Fibroblast of skin of scalp (primary cell): ENCODE measurements at regions not wholly inside any gene's neighbourhood (a gene's known extent, or its start where the extent isn't known, plus 50 kb on each side); places are given as distances from the start of the nearest gene placed in this dataset.
A peak's percentile ranks its signal among the peaks of the same experiment; 100 is the strongest.

ENCODE experiments used
- DNase-seq: peaks from one replicate; pipeline ENCODE4 v3.0.0-alpha.2; 2013

DNA sequence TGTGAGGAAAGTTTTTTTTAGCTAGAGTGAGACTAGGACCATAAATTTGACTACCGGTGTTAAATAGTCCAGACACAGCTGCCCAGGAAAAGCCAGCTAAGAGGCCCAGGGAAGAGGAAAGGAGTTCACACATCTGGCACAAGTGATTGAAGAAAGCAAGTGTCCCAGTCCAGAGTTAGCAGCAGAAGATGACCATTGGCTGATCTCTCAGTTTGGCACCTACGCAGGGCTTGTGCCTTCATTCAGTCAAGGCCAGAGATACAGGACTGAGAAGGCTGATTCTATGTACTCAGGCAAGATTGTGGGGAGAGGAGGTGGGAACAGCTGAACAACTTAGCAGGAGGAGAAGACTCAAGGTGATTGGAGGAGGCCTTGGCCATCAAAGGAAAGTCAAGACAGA lies 575.0 kb upstream of the KLF12 start:
- no peak for DNase-seq

DNA sequence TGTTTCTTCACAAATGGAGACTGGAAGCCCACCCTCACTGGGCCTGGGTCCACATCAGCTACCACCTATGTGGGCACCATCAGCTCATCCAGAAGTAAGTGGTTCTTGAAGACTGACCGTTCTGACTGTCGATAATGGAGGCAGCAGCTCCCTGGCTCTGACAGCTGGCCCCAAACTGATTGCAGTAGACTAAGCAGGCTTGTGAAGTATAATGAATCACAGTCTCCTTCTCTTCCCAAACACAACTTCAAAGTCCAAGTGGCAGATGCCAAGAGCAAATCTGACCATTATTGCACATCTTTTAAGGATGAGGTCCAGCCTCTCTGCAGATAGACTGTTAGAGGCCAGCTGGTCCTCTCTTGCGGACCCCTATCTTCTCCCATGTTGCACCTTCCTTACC lies 574.4 kb upstream of the KLF12 start:
- no peak for DNase-seq

DNA sequence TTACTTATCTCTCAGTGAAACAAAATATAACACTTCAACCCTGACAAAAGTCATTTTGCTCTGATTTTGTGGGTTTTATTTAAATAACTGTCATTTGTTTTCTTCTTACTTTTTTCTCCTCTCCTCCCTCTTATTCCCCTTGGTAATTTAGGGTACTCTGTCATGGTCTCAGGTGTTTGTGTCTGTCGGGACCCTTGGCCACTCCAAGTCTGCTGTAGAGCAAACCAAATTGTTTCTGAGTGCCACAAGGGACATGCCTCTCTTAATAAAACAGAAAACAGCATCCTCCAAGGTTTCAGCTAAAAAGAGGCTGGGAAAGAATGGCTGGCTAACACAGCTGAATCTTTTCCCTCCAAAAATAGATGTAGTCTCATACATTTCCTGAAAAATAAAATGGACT lies 573.1 kb upstream of the KLF12 start:
- DNase-seq = no peak

DNA sequence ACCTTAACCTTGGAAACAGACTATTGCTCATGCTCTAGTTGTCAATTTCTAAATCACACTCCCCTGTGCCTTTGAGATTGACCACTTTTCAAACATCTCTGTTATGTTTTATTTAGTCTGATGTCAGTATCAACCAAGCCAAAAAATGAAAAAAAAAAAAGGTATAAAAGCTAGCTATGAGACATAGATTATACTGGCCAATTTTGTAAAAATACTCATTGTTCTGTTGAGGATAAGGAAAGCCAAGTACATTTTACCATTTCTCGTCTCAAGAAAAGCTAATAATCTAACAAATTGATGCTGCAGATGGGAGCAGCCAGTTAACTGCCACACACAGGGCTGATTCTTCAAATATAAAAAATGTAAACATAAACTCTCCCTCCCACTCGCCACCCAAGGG lies 572.6 kb upstream of the KLF12 start:
- DNase-seq = no peak

DNA sequence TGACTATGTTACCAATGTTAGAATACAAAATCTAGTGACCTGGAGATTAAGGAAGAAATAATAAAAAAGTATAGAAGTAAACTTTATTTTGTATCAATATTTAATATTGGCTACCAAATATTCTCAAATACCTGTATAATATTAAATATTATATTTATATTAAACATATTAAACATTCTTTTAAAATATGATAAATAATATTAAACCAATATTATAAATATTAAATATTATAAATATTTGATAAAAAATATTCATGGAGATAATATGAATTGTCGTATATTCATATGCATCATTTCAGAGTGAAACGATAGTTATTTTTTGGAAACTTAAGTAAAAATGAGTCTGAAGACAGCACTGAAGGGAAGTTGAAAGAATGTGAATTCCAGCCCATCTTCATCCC lies 571.2 kb upstream of the KLF12 start:
- no peak for DNase-seq

DNA sequence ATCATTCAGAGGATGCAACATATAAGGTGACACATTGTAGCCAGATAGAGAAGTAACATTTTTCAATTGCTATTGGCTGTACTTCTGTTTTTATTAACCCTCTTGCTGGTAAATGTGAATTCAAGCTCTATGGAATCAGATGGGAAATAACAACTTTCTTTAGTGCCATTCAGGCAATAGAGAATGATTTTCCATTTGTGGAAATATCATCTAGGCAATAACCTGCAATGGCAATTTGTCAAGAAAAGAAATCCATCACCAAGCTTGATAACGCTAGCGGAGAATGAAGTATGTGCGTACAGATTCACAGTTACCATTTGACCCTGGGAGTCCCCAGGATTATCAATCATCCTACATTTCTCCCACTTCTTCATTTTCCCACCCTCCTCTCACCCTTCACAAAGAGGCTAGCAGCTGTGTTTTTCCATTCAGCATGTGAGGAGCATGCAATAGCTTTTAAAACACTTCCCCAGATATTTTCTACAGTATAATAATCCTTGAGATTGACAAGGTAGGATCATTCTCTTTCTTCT lies 569.7 kb upstream of the KLF12 start:
- no peak for DNase-seq

DNA sequence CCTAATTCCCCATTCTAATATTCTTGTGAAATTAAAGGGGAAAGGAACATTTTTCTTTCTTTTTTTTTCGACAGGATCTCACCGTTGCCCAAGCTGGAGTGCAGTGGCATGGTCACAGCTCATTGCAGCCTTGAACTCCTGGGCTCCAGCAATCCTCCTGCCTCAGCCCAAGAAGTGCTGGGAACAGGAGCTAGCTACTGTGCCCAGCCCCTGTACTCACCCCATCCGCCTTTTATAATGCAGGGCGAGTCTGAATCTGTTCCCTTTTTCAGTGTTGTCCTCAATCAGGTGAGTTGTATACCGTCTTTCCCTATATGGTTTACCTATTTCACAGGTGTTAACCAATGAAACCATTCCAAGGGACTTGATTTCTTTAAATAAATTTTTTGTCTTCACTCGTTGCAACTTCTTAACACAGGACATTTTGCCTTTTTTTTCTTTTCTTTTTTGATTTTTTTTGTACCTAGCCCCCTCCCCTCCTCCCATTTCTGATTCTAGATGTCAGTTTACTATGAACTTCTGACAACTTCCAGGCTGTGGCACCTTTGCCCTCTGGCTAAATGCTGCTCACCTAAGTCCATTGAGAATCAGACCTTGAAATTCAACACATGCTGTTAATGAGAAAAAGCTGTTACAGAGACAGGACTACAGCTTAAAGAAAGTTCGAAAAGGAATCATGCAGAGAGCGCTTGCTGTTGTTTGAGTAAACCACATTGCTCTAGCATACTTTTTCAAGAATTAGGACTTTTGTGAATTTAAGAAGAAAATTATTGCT lies 562.1 kb upstream of the KLF12 start:
- DNase-seq = peak; percentile 11

DNA sequence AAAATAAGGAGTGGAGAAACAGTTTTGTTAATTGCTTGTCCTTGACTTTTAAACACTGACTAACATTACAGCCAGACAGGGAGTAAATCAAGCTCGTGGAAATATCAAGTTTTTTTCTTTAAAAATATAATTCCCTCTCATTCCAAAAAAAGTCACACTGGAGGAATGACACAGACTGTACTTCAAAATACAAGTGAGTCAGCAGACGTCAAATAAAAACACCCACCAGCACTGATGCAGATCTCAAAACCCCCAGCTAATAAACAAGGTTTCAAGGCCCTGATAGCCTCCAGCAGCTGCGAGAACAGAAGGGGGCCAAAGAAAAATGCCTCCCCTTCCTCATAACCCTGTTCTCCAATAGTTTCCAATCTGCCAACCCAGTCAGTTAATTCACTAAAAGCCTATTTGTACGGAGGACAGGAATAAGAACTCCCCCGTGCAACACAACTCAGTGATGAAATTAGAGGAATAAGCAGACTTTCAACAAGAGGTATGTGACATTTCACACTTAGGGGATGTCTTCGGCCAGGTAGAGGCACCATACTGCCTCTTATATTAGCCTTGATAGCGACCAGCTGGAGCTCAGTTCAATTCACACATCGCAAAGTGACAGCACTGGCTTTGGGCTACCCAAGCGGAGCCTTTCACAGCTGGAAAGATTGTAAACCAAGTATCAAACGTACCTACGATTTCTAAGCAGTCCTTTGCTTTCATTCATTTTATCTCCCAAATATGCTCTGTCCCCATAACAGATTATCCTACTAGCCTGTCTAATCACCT lies 561.0 kb upstream of the KLF12 start:
- DNase-seq = no peak

DNA sequence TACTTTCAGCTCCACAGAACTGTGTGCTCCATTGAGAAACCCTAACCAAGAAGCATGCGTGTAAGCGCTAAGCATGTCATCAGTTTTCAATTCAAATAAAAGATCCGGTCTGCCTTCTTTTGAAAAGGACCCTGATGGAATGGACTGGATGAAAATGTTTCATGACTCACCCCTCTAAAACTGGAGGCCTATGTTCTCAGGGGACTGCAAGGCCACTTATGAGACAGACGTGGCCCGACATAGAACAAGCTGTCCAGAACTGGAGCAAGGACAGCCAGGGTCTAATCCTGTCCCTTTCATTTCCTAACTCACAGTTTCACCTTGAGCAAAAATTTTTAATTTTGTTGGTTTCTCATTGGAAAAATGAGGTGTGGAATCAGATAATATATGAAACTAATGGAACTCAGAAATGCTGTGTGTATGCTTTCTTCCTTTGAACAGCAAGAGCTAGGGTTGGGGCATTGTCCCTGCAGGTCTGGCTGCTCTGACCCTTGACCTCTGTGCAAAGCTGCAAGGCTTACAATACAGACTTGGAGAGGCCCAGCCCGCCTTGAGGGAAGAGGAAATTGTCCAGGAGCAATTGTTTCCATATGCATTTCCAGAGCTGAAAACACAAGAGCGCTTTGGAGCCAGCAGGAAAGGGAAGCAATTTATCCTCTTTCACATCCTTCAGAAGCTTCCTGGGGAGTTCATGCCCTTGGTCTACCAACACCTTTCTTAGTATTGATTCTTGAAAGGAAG lies 553.4 kb upstream of the KLF12 start:
- peak; percentile 11 for DNase-seq

DNA sequence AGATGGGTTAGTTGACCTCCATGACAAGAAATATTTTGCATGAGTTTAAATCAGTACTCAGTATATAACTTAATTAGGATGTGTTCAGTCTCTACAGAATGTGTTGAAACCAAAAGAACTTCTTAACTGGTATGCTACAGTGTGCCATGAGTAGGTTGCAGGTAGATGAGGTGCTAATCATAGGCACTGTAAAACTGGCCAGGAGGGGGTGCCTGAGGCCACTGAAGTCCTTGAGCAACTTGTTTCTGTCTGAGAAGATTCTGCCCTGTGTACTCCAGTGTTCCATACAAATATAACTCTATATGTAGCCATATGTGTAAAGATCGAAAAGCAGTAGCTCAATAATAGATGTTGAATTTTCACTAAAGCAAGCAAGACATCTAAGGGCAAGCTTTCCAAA lies 549.2 kb upstream of the KLF12 start:
- no peak for DNase-seq

DNA sequence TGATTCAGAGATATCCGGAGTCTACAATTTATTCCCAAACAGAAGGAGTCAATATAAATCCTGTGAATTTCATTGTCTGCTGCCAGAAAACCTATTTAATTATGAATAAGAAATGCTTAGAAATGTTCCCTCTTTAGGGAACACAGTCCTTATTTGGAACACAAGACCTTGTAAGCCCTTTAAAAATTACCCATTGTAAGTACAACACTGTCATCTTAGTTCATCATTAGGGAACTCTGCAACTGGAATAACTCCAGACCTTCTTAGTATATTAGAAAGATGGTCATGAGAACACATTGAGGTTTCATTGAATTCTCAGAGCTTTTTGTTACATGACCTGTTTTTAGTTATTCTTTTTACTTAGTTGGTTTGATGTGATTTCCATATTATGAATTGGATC lies 548.5 kb upstream of the KLF12 start:
- DNase-seq = no peak

DNA sequence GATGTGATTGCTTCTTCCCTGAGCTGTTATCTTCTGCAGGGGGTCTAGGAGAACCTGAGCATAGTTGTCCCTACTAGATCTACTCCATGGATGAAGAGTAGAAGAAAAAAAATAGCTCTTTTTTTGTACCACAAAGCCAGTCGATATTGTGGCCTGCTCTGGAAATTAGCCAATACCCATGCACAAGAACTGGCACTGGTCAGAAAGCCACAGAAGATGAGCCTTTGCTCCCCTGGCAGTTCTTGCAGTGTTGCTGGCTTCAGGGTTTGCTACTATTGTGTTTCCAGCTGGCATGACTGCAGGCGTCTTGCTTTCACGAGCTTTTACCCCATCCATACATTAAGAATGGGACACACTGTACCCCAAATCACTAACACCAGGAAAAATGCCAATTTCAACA lies 547.7 kb upstream of the KLF12 start:
- no peak for DNase-seq

DNA sequence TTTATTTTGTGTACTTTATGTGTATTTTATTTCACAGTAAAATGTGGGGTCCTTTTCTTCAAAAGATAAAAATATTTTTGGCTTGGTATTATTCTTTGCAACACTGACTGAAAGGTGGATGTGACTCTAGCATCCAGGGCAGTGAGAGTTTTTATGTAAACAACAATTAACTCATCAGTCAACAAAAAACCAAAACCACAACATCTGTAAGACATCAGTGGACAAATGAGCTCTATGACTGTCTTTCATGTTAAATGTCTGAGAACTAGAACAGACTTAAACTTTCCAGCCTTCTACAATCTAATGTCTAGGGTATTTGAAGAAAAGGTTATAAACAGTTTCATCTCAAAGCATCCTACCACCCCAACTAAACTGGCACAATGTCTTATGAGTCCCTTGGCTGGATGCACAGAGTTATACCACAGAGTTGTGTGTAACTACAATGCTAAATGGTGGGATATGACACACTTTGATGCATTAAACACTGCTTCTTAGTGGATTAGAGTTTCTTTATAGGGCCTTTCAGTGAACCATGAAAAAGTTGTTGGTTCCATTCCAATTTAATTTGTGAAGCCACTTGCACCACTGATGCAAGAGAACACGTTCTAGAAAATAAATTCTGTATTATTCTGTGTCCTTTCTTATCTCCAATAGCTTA lies 544.2 kb upstream of the KLF12 start:
- no peak for DNase-seq

DNA sequence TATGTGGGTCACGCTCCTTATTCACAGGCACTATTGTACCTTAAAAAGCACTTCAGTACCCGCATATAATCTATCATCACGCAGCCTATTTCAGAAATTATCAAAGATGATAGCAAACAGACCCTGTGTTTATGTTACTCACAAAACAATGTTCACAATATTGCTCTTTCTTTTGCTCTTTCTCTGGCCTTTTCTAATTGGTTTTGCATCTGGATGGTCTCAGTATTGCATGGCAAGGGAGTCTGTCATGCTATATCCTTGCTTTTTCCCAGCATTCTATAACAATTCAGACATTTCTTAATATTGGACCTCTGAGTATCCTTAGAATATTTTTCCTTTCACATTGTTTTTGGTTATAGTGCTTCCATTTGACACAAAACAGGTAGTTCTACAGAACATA lies 541.8 kb upstream of the KLF12 start:
- DNase-seq = no peak

DNA sequence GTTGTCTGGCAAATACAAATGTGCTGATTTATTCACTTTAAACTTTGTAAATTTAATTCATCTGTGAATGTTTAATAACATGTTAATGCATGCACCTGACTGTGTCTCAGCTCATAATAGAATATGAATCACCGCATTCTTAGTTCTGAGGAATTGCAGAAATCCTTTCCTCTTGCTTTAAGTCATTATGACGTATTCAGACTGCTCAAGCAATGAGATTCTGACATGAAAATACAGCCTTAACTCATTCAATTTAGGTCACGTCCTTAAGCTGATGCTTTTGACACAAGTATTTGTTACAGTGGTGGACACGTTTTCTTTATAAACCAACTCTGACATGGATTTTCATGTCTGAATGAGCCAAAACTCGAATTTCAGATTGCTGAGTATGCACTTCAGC lies 541.0 kb upstream of the KLF12 start:
- peak; percentile 11 for DNase-seq

DNA sequence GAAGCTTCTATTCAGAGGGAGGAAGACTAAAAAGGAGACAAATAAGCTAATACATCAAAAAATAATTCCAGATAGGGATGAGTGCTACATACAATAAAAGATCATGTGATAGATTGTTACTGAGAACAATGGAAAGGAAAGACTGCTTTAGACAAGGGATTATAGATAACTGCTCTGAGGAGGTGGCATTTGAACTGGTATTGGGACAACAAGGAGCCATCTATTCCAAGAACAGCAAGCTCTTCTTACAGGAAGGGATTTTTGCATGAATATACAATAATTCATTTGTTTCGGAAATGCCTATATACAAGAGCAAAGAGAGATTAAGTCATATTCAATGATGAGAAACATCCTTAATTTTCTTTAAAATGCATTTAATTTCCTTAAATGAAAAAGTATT lies 540.5 kb upstream of the KLF12 start:
- no peak for DNase-seq

DNA sequence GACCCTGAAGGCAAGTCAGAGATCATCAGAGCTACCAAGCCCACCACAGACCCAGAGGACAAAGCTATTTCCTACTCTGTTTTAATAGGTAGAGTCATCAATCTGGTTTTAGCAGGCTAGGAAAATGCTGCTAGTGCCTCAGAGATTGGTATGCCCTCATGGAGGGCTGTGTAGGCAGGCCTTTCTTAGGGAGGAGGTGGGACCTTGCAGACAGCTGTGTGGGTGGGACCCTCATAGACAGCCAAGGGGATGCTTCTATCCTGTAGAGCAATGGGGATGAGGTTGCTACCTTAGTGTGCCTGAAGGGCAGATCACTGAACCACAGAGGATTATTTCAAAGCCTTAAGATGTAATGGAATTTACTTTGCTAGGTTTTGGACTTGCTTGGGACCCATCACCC lies 534.9 kb upstream of the KLF12 start:
- no peak for DNase-seq

DNA sequence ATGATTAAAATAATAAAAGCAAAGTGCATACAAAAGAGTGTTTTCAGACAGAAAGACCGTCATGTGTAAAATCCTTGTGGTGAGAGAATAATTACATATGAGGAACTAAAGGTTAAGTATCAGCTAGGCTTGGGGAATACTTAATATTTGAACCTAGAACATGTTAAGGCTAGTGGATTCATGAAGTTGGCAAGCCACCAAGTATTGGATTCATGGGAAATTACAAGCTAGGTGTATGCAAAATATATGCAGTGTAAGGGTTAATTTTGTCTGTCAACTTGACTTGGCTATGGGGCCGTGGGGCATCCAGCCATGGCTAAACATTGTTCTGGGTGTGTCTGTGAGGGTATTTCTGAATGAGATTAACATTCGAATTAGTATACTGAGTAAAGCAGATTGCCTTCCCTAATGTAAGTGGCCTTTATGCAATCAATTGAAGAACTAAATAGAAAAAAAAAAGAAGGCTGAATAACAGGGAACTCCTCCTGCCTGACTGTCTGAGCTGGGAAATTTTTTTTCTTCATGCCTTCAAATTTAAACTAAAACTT lies 533.5 kb upstream of the KLF12 start:
- no peak for DNase-seq

DNA sequence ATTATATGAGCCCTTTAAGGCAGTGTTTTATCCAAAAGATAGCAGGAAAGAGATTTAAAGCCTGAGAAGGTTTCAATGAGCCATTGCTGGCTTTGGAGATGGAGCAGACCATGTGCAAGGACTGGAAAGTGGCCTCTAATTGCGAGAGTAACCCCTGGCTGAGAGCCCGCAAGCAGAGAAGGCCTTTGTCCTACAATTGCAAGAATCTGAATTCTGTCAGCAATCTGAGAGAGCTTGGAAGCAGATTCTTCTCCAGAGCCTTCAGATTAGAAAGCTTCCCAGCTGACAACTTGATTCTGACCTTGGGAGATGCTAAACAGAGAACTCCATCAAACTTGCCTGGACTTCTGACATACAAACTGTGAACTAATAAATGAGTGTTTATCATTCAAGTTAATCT lies 528.7 kb upstream of the KLF12 start:
- no peak for DNase-seq

DNA sequence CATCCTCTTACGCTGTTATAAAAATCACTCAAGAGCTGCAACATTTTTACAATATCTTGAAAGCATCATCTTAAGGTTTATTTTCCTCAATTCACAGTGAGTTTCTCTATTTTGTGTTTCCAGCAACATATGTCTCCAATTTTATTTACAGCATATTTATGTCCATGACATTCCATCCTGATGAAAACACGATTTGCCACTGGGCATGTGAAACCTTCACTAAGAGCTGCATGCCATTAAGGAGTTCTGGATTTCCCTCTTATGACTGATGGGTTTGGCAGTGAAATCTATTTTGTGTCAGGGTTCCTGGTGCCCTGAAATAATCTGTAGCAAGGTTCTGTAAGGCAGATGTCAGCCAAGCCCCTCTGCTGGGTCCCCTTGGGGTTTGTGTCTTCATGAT lies 527.6 kb upstream of the KLF12 start:
- peak; percentile 79 for DNase-seq

DNA sequence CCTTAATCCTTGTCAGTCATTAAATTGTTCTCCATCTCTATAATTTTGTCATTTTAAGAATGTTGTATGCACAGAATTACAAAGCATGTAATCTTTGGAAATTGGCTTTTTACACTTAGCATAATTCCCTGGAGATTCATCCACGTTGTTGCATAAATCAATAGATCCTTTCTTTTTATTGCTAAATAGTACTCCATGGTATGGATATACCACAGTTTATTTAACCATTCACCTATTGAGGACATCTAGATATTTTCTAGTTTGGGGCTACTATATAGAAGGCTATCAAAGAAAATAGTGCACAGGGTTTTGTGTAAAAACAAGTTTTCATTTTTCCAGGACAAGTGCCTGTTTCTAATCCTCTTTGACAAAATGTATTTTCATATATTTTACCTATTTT lies 523.6 kb upstream of the KLF12 start:
- DNase-seq = no peak

DNA sequence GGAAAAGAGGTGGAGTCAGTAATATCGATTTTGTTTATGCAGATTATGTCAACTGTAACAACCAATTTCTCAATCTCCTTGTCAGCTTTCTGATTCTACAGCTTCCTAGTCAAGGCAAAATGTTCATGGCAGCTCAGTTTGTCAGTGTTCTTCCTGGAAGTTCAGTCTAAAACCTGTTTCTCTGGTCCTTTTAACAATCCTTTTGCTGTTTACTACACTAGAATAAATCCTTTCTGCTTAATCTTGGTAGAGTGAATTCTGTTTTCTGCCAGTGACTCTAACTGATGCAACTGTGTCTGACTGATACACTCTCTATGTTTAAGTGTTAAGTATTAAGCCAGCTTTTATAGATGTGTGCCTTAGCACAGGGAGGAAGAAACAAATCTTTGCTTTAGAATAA lies 516.9 kb upstream of the KLF12 start:
- no peak for DNase-seq

DNA sequence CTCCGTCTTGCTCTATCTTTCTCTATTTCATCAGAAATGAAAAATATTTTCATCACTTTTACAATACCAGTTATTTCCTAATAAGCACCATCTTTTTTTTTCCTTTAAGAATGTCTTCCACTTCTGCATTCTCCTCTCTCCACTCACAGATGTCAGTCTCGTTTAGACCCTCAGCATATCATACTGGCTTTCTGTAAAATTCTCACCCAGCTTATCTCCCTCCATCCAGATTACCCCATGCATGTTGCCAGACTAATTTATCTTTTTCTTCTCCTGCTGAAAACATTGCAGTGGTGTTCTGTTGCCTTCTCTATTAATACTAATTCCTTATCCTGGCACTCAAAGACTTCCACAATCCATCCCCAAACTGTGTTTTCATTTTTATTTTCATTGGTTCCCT lies 513.8 kb upstream of the KLF12 start:
- DNase-seq = no peak
